HG03342 (cell line): ENCODE measurements at regions not wholly inside any gene's neighbourhood (a gene's known extent, or its start where the extent isn't known, plus 50 kb on each side); places are given as distances from the start of the nearest gene placed in this dataset.
"Not testable (repeated sequence)": the region's sequence is repeated elsewhere in the genome, so short reads cannot be mapped to it uniquely, and the experiment has no call there.

ENCODE experiments used
- ATAC-seq: cut with Tn5 transposase; IDR thresholded peaks from one replicate; pipeline ENCODE4 v1.9.1; 2021; ENCODE audit warnings: mild to moderate bottlenecking, moderate library complexity; ENCODE audit not compliant: unreplicated experiment

DNA sequence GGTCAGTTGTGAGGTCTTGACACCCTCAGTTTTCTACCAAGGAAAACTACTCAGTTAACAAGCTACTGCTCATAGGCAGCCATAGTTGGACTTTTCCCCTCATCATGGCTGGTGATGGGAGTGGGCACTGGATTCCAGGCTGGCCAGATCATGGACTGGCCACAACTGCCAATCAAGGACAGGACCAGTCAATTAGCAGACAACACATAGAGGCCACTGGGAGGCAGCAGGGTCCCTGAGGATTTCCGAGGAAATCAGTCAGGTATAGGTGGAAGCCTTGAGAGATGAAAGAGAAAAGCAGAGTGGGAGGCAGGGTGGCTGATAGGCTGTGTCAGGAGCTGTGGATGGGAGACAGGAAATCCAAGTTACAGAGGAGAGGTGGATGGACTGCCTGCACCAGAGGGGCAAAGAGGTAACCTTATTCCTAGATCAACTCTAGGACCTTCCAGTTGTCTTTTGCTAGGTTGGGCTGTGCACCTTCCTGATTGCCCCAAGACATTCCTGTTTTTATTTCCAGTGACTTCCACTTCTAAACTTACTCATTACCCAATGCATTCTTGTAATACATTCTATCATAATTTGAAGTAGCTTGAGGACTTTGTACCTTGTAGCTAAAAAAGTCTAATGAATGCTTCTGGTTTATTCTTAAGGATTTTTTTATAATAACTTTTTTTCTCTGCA lies 361.8 kb downstream of the KCNRG start:
- no peak for ATAC-seq

DNA sequence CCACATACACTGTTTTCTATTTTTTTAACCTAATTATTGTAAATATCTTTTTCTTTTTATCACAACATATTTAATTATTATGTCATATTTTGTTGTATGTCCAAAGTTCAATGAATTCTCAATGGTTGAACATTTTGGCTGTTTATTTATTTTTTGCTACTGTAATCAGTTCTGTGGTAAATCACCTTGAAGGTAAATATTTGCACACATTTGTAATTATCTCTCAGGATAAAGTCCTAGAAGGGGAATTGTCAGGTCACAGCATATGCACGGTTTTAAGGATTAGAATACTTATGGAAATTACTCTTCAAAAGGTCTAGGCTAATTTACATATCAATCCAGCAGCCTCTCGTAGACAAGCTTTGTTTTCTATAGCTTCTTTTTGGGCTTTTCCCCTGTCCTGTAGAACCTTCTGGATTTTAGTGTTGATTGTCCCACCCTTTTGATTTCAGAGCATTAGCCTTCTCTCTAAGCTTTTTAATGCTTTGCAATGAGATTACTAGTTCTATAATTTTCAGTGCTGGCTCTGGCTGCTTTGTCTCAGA lies 362.6 kb downstream of the KCNRG start:
- no peak for ATAC-seq

DNA sequence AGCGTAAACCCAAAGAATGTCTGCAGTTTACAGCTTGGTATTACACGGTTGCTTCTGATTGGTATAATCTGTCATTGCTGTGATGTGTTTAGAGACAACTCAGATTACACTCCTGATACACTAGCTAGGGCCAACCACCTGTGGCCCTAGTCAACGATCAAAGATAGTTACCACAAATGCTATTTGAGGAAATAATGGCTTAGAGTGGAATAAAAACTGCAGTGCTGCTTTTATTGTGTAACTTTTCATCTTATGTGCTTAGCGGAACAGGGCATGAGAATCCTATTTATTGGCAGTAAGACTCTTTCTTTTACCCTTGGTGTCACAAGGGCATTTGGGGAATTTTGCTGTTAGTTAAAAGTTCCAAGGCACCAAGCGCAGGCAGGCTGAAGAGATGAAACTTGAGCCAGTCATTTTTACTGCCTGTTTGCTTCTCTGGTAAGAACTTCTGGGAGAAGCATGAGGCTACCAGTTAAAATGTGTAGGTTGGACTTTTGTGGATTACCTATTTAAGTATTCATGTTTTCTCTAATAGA lies 363.3 kb downstream of the KCNRG start:
- ATAC-seq = no peak

GRCh38 chr13:50379584-50379983 lies 364.3 kb downstream of the KCNRG start:
- ATAC-seq = no peak

DNA sequence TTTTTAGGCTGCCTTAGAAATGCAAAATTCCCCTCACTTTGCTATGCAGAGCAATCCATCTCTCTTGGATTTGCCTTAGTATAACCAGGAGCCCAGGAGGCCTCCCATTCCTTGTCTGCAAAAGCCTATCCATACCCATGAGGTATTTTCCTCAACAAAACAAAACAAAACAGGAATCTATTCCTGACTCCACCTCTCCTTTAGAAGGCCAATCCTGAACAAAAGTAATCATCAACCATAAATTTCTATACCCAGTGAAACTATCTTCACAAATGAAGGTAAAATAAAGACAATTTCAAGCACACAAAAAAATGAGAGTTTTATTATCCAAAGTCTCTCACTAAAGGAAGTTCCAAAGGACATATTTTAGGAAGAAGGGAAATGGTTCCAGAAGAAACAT lies 365.7 kb downstream of the KCNRG start:
- ATAC-seq = no peak

DNA sequence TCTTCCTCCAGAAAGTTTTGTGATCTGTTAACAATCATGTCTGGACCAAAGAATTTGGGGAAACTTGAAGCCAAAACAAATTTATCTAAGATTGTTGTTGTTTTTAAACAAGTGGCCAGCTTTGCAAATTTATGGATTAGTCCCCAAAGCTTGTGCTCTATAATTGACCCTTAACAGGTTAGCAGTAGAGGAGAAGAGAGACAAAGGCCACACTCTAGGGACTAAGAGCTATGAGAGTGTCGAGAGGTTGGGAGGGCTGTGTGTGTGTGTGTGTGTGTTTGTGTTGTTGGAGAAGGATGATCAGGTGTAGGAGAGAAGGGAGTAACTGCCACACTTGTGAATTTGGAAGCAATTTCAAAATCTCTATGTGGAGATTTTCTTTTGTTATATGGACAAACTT lies 367.3 kb downstream of the KCNRG start:
- no peak for ATAC-seq

- ATAC-seq = no peak
These were observed 367.7 kb downstream of the KCNRG start for GRCh38 chr13:50382951-50383350.

GRCh38 chr13:50384724-50385123 lies 369.5 kb downstream of the KCNRG start:
- ATAC-seq = no peak

DNA sequence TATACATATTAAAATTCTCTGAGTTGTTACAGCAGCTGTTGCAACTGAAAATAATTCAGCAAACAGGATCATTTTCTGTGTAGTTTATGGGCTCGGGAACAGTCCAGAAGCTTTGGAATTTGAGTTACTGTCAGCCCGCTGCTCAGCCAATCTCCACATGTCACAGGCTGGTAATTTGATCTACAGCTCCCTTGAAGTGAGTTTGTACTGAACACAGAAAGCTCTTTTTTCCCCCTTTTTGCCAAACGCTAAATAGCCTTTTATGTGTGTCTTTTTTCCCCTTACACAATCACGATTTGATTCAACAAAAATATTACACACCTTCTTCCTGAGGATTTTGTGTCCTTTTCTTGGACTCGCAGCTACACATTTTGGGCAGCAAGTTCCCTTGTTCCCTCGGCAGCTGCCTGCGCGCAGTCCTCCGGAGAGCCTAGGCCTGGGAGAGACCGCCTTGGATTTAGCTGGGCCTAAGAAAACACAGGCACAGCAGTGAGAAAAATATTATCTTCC lies 371.4 kb downstream of the KCNRG start:
- ATAC-seq = no peak

DNA sequence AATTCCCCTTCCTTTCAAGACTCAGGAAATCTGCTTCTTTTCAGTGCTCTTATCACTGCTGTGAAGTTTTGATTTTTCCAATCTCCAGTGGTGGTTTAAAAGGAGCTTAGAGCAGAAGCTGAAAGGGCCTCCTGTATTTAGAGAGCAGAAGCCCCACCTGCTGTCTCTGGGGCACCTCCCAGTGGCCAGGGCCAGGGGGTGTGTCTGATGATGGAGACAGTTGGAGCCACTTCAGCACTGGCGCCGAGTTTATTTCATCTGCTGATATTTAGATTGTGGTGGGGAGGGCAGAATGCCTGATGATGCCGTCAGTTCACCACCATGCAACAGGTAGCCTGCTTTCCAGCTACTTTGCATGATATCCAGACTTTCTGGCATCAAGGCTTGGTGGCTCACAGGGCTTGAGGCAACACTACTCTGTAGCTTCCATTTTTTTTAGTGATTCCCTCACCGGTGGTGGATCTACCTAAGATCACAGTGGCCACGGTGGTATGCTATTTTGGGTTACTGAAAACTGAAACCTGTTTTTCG lies 371.9 kb downstream of the KCNRG start:
- no peak for ATAC-seq

DNA sequence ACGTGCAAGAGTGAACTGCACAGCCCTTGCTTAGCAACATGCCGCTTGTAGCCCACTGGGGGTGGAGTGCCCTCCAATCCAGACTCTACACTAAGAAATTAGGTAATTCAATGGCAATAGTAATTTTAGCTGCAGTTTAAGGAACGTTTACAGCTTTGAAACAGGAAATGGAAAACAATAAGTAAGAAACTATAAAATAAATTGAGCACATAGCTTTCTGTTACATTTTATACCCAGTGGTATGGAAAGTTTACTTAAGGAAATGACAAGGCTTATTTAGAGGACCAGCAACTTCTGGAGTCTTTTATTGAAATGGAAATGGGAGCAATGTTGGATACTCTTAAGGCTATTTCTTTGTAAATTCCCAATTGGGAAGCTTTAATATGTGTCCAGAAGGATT lies 373.2 kb downstream of the KCNRG start:
- no peak for ATAC-seq

GRCh38 chr13:50389726-50390125 lies 374.5 kb downstream of the KCNRG start:
- no peak for ATAC-seq

DNA sequence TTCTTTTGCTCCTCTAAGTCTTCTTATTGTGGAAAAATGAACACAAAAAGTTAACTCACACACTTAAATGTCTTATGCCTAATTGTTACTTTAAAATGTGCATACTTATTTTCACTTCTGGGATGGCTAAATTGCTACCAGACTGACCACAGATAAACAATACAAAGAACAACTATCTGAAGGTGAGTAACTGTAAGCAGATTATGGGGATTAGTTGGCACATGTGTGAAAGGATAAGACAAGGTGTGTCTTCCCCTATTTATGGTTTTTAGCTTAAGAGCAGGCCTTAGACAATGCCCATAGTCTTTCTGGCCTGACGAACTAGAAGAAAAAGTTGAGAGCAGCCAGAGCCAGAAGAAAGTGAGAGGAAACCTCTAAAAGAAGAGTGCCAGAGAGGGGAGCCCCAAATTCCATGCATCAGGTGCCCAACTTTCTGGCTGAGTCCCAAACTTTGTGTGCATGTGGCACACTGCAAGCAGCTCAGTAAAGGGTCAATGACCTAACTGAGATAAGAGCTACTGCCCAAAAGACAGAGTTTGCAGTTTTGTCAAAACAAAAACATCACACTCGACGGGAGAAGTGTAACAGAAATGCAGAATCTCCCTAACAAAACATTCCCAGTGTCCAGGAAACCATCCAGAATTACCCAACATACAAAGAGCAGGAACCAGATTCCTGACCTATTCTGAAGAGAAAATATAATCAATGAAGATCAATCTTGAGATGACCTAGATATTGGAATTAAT lies 375.4 kb downstream of the KCNRG start:
- no peak for ATAC-seq

GRCh38 chr13:50392977-50393376 lies 377.7 kb downstream of the KCNRG start:
- no peak for ATAC-seq

DNA sequence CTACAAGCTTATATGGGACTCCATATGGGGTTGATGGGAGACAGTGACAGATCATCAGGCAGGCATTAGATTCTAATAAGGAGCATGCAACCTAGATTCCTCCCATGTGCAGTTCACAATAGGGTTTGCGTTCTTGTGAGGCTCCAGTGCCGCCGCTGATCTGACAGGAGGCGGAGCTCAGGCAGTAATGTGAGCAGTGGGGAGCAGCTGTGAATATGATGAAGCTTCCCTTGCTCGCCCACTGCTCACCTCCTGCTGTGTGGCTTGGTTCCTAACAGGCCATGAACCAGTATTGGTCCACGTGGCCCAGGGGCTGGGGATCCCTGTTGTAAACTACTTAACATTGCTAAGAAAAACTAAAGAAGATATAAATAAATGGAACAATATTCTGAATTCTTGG lies 378.4 kb downstream of the KCNRG start:
- no peak for ATAC-seq

- ATAC-seq = no peak
These were observed 380.8 kb downstream of the KCNRG start for GRCh38 chr13:50396001-50396400.

DNA sequence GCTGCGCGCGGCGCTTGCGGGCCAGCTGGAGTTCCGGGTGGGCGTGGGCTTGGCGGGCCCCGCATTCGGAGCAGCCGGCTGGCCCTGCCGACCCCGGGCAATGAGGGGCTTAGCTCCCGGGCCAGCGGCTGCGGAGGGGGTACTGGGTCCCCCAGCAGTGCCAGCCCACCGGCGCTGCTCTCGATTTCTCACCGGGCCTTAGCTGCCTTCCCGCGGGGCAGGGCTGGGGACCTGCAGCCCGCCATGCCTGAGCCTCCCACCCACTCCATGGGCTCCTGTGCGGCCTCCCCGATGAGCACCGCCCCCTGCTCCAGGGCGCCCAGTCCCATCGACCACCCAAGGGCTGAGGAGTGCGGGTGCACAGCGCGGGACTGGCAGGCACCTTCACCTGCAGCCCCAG lies 381.4 kb downstream of the KCNRG start:
- ATAC-seq = not testable (repeated sequence)

GRCh38 chr13:50400035-50400726 lies 384.9 kb downstream of the KCNRG start:
- no peak for ATAC-seq

- no peak for ATAC-seq
These were observed 385.8 kb downstream of the KCNRG start for GRCh38 chr13:50401049-50401505.

DNA sequence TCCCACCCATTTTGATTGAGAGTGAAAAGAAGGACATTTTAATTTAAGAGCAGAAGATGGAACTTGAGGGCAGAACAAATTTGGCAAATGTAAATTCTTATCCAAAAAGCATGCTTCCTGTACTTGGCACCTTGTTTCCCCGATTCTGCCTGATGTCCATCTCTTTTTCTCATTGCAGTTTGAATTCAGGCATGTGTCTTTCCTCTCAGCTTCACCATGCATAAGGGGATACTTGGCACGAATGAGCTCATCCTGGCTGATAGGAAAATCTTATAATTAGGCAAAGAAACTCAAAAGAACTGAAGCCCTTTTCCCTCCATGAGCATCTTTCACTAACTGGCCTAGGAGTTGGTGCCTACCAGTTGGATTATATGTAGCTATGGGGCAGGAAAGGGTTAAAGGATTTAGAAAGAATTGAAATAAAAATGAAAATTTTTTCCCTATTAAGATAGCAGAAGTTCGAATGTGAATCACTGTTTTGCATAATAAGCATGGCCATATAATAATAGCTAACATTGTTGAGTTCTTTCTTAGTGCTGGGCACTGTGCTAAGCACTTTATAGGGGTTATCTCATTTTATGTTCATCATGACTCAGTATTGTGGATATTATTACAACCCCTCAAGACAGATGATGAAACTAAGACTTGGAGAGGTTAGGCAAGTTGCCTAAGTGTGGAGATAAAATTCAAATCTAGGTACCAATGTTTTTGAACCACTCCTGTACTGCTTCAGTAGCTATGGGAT lies 386.6 kb downstream of the KCNRG start:
- ATAC-seq = no peak
